Stimulated activated effector memory CD8-positive, alpha-beta T cell treated with anti-CD3 and anti-CD28 coated beads, Interleukin-12 subunit alpha, Interleukin-12 subunit beta, amount 100 ng/mL, for 72 hours (primary cell): ENCODE measurements at regions not wholly inside any gene's neighbourhood (a gene's known extent, or its start where the extent isn't known, plus 50 kb on each side); places are given as distances from the start of the nearest gene placed in this dataset.

Source experiments
- ATAC-seq: fragments of 150-1000 bp; cut with Tn5 transposase; 2 replicates; pipeline ENCODE4 v1.10.0; 2021
- DNase-seq, 2 donors: peaks; one replicate each; pipeline ENCODE4 v3.0.0; 2021 to 2022; ENCODE audit warnings: low spot score in 2 of 2
- H3K27ac Mint-ChIP-seq: one replicate; pipeline ENCODE4 v1.8.0; 2022; ENCODE audit warnings: mild to moderate bottlenecking, mixed read lengths
- H3K36me3 Mint-ChIP-seq: one replicate; pipeline ENCODE4 v1.8.0; 2022; ENCODE audit warnings: mild to moderate bottlenecking, mixed read lengths
- H3K4me1 Mint-ChIP-seq: one replicate; pipeline ENCODE4 v1.8.0; 2022; ENCODE audit warnings: mixed read lengths
- H3K4me3 Mint-ChIP-seq: one replicate; pipeline ENCODE4 v1.8.0; 2022; ENCODE audit warnings: mild to moderate bottlenecking, mixed read lengths
- H3K9me3 Mint-ChIP-seq: one replicate; pipeline ENCODE4 v1.8.0; 2022; ENCODE audit warnings: mixed read lengths

DNA sequence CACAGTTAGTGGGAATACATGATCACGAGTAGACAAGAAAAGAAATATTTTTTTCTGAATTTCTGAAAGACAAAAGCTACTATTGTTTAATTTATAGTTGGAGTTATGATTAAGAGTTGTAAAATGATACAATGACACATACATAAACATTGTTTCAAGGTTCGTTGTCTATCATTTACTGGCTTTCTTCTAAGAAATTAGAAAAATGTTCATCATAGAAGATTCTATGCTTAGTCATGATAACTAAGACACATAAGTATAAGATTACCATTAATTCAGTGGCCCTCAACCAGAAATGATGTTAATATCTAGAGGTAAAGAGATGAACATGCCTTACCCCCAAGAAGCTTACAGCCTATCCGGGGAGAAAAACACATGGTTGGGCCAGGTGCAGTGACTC lies 1832.8 kb upstream of the PRR20A start:
- H3K4me3 Mint-ChIP-seq = no peak overlapping the region
- no peak for ATAC-seq
- H3K9me3 Mint-ChIP-seq = peaks cover 13% of the 10 kb centered on the region
- H3K27ac Mint-ChIP-seq = no peak overlapping the region
- H3K36me3 Mint-ChIP-seq = no peaks in the 10 kb centered on the region
- DNase-seq = no peak
- H3K4me1 Mint-ChIP-seq = no peaks in the 10 kb centered on the region

DNA sequence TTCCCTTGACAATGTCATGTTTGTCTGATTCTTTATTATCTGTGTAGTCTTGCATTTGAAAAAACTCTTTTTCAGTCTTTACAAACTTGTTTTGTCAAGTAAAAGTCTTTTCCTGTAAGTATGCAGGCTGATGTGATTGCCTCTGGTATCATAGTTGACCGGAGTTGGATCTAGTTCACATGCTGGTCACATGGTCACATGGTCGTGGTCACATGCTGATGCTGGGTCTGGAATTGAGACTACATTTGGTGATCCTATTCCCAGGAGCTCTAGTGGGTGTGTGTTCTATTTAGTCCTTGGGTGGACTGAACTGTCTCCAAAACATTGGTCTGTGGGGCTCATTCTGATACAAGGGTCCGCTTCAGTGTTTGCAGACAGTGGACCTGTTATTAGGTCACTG lies 1798.8 kb upstream of the PRR20A start:
- Mint-ChIP-seq H3K27ac (no peak overlapping the region), H3K9me3 (peaks cover 27% of the 10 kb centered on the region), H3K36me3 (no peaks in the 10 kb centered on the region), H3K4me3 (no peak overlapping the region), H3K4me1 (no peaks in the 10 kb centered on the region)
- ATAC-seq = no peak
- no peak for DNase-seq

DNA sequence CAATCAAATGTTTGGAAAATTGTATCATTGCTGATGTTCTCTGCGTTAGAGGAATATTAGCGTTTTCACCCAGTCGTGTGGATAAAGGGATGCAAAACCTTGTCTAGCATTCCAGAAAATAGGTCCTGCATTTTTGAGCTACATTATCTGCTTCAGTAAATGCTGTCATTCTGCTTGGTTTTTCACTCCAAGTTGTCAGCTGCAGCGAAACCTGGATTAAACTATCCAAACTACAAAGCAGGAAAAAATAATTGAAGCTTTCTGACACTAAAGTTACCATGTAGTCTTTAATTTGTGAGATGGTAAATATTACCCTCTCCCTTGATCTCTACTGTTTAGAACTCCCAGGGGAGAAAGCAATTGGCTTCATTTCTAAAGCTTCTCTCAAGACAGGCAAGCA lies 1795.5 kb upstream of the PRR20A start:
- DNase-seq (no peak), ATAC-seq (no peak)
- Mint-ChIP-seq H3K27ac (no peak overlapping the region), H3K36me3 (no peaks in the 10 kb centered on the region), H3K4me1 (no peaks in the 10 kb centered on the region), H3K4me3 (no peak overlapping the region), H3K9me3 (peaks cover 19% of the 10 kb centered on the region)

DNA sequence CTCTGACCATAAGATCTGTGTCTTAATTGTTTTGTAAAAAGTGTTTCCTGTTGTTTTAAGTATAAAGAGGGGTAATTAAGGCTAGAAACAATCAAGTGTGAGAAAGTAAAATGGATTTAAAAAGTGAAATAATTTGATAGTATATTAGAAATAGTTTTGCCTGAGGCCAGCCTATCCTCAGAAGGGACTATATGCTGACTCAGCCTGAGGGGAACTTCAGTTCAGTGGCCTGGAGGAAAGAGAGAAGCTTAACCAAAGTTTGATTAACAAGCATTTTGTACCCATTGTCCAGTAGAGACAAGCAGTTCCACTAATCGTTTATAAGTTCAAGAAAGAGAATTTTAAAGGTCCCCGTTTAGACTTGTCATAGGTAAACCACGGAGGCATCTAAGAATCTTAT lies 1793.2 kb upstream of the PRR20A start:
- Mint-ChIP-seq H3K9me3 (peaks cover 3% of the 10 kb centered on the region), H3K4me1 (no peaks in the 10 kb centered on the region), H3K36me3 (no peaks in the 10 kb centered on the region), H3K27ac (no peak overlapping the region), H3K4me3 (no peak overlapping the region)
- DNase-seq = no peak
- no peak for ATAC-seq

DNA sequence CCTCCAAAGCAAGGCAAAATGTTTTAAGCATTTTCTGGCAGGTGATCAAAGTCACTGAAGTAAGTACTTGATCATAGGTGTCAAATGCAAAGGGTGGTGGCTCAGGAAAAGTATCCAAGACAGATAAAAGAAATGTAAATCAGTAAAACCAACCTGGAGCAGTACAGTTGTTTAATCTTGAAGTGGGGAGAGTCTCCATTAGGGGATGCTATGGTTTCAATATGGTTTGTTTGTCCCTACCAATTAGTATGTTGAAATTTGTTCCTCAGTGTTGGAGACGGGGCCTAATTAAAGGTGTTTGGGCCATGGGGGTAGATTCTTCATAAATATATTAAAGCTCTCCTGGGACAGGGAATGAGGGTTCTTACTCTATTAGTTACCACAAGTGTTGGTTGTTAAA lies 1781.7 kb upstream of the PRR20A start:
- ATAC-seq = no peak
- DNase-seq = no peak
- no peak overlapping the region for H3K4me3 Mint-ChIP-seq
- no peaks in the 10 kb centered on the region for H3K4me1 Mint-ChIP-seq
- H3K36me3 Mint-ChIP-seq = no peaks in the 10 kb centered on the region
- H3K27ac Mint-ChIP-seq = no peak overlapping the region
- H3K9me3 Mint-ChIP-seq = peaks cover 7% of the 10 kb centered on the region

DNA sequence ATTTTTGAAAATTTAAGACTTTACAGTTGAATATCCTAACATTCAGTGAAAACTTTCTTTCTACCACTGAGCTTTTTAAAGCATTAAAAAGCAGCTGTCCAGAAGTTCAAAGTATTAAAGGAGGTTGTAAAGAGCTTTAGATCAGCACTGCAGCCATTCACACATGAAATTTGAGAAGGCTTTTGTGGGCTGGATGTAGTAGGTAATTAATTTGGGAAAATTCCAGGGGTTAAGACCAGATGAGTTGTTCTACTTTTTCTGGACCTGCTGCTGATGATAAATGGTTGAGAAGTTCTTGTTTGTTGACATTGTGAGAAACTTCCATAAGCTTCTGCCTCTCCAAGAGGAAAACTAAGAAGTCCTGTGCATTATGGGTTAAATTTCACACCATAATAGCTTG lies 1779.6 kb upstream of the PRR20A start:
- Mint-ChIP-seq H3K9me3 (peaks cover 18% of the 10 kb centered on the region), H3K4me1 (no peaks in the 10 kb centered on the region), H3K36me3 (no peaks in the 10 kb centered on the region), H3K4me3 (no peak overlapping the region), H3K27ac (no peak overlapping the region)
- DNase-seq = no peak
- no peak for ATAC-seq

DNA sequence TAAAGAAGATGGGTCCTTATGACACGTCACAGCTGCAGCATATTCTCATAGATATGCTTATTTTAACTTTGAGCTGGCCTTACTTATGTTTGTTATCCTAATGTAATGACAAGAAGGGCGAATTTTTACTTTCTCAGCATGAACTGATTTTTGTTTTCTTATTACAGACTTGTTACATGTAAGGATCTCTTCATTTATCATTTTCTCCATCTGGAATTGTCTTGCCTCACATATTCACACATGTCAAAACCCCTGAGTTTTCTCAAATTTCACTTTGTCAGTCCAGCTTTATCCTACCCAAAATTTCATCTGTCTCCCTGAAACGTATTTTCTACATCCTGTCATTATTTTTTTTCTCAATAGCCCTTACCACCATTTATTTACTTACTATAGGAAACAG lies 1774.0 kb upstream of the PRR20A start:
- ATAC-seq (no peak), DNase-seq (no peak)
- H3K27ac Mint-ChIP-seq = no peak overlapping the region
- H3K9me3 Mint-ChIP-seq = peaks cover 25% of the 10 kb centered on the region
- no peaks in the 10 kb centered on the region for H3K36me3 Mint-ChIP-seq
- H3K4me3 Mint-ChIP-seq = no peak overlapping the region
- no peaks in the 10 kb centered on the region for H3K4me1 Mint-ChIP-seq

DNA sequence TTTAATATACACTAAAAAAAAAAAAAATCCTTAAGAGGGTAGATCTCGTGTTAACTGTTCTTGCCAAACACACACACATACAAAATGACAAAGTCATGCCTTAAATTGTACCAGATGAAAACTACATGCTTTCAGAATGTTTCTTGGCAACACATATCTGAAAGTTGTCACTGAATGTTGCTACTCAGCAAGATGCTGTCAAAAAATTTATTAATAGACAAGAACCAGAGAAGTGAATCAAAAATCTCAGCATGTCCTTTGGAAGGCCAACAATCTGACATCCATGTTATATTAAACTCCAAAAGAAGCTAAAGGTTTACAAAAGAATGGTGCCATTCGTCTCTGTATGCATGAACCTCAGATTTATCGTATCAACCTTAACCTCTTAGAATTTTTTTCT lies 1746.2 kb upstream of the PRR20A start:
- Mint-ChIP-seq H3K4me3 (no peak overlapping the region), H3K9me3 (peaks cover 16% of the 10 kb centered on the region), H3K27ac (no peak overlapping the region), H3K4me1 (no peaks in the 10 kb centered on the region), H3K36me3 (no peaks in the 10 kb centered on the region)
- DNase-seq (no peak), ATAC-seq (no peak)

DNA sequence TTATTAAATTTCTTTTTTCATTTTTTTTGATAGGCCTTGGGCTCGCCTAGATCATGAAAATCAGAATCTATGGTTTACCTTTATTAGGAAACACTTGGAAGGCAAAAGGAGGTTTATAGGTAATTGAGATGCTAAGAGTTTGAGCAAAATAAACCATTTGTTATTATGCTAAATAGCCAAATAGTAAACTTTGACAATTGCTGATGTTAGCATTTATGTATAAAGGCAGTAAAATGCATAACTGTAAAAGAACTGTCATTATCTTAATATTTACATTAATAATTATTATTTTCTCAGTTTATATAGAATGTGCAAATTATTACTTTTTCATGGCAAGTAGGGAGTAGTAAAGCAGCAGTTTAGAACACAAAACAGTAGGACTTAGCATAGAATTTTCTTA lies 1737.8 kb upstream of the PRR20A start:
- ATAC-seq = no peak
- DNase-seq = no peak
- Mint-ChIP-seq H3K36me3 (no peaks in the 10 kb centered on the region), H3K27ac (no peak overlapping the region), H3K4me1 (no peaks in the 10 kb centered on the region), H3K9me3 (peaks cover 20% of the 10 kb centered on the region), H3K4me3 (no peak overlapping the region)

DNA sequence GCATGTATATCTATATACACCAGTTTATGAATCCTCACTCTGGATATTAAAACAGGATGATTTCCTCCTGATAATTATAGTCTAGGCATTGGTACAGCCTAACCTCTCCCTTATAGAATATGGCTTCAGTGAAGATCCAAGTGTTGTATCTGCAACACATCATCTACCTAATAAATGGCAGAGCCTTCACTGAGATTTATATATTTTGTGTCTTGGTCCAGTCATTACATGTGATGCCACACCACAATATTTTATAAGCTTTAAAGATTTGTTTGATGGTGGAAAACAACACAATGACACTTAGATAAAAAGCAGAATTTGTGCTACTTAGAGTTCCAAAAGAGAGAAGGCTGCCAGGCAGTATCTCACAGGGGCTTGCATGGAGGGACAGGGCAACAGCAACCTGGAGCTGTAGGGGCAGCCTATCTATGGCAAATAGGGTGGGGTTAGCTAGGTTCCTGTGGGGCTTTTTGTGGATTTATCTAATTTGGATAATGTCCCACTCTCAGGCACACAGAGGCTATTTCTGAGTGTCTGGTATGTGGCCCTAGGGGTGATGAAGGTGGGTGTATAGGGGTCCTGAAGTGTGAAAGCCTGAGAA lies 1736.7 kb upstream of the PRR20A start:
- peaks cover 24% of the 10 kb centered on the region for H3K9me3 Mint-ChIP-seq
- H3K36me3 Mint-ChIP-seq = no peaks in the 10 kb centered on the region
- H3K27ac Mint-ChIP-seq = no peak overlapping the region
- no peaks in the 10 kb centered on the region for H3K4me1 Mint-ChIP-seq
- no peak overlapping the region for H3K4me3 Mint-ChIP-seq
- ATAC-seq (no peak), DNase-seq (no peak)

DNA sequence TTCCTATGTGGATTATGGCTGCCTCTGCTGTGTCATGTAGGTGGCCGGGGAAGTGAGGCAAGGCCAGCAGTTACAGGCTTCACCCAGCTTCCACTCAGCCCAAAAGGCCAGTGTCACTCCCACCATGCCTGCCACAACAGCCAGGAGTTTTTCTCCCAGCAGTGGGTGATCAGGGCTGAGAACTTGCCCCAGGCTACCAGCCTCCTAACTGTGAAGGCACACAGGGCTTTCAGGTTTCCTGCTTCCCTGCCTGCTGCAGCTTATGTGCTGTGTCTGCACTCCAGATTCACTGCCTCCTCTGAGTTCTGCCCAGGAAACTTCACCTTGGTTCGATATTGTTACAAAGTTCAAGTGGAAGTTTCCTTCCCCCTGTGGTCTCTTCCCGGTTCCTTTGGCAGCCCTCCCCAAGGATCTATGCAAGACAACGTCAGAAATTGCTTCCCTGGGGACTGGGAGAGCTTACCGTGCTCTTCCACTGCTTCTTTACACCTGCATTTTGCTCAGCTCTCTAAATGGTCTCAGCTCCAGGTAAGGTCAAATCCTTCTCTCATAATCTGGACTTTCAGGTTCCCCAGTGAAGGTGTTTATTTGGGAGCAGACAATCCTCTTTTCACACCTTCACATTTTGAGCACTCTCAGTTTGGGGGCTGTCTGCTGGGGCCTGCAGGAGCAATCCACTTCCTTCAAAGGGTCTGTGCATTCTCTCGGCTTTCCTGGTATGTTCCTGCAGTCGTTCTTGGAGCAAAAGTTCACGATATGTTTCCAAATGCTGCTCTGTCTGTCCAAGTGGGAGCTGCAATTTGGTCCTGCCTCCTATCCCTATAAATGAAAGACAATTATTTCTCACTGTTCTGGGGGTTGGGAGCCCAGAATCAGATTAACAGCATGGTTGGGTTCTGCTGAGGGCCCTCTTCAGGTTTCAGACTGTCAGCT lies 1730.1 kb upstream of the PRR20A start:
- no peaks in the 10 kb centered on the region for H3K4me1 Mint-ChIP-seq
- H3K9me3 Mint-ChIP-seq = peaks cover 17% of the 10 kb centered on the region
- H3K36me3 Mint-ChIP-seq = no peaks in the 10 kb centered on the region
- H3K27ac Mint-ChIP-seq = no peak overlapping the region
- H3K4me3 Mint-ChIP-seq = no peak overlapping the region
- no peak for ATAC-seq
- DNase-seq = no peak

DNA sequence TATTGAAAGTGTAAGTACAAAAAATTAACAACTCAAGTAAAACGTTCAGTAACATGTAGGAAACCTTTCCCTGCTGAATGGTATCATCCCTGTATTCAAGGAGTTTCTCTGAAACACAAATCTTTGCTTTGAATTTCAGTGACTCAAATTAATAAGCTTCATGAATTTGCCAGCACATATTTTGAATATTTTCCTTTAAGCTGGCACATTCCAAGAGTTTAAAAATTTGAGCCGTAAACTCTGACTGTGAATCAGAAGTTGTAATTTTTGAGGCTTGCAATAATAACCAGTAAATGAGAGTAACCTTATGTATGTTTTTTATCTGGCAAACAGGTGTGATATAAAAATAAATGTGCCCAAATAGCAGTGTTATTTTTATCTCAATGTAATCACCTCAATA lies 1722.6 kb upstream of the PRR20A start:
- DNase-seq (no peak), ATAC-seq (no peak)
- Mint-ChIP-seq H3K36me3 (no peaks in the 10 kb centered on the region), H3K4me3 (no peak overlapping the region), H3K9me3 (peaks cover 10% of the 10 kb centered on the region), H3K4me1 (no peaks in the 10 kb centered on the region), H3K27ac (no peak overlapping the region)

DNA sequence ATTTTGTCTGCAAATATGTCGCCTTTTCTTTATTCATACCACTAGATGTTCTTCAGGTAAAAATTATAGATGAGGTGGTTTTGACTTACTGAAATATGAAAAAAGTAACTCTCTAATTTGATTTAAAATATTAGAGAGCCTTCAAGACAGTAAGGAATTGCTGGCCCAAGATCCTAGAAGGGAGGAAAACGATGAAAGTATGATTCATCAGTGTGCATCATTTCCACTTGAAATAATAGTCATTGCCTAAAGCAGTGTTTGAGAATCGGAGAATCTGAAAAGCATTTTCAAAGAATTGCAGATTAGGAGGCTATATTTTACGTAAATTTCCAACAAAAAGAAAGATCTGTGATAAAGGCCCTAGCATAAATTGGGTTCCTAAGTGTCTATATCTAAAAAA lies 1707.9 kb upstream of the PRR20A start:
- Mint-ChIP-seq H3K27ac (no peak overlapping the region), H3K4me3 (no peak overlapping the region), H3K4me1 (no peaks in the 10 kb centered on the region), H3K9me3 (peaks cover 27% of the 10 kb centered on the region), H3K36me3 (no peaks in the 10 kb centered on the region)
- DNase-seq (no peak), ATAC-seq (no peak)

DNA sequence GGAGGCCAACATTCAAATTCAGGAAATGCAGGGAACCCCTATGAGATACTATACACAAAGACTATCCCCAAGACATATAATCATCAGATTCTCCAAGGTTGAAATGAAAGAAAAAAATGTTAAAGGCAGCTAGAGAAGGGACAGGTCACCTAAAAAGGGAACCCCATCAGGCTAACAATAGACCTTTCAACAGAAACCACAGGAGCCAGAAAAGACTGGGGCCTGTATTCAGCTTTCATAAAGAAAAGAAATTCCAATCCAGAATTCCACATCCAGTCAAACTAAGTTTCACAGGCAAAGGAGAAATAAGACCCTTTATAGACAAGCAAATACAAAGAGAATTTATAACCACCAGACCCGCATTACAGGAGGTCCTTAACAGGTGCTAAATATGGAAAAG lies 1703.6 kb upstream of the PRR20A start:
- Mint-ChIP-seq H3K4me1 (no peaks in the 10 kb centered on the region), H3K4me3 (no peak overlapping the region), H3K9me3 (peaks cover 26% of the 10 kb centered on the region), H3K36me3 (no peaks in the 10 kb centered on the region), H3K27ac (no peak overlapping the region)
- ATAC-seq (no peak), DNase-seq (no peak)

DNA sequence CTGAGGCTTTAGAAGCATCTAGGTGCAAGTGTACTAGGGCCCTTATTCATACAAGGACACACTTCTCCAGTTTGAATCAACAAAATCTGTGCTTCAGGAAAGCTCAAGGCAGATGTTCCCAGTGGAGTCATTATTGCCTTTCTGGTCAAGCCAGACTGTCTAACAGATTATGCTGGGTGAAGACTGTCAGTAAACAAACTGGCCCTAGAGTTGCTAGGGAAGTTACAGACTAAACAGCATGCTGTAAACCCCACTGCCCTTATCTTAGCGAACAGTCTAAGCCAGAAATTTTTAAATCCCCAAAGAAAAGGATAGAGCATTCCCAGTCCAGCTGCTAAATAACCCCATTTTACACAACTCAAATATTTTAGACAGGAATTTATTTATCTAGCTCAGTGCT lies 1701.3 kb upstream of the PRR20A start:
- Mint-ChIP-seq H3K4me1 (no peaks in the 10 kb centered on the region), H3K9me3 (peaks cover 26% of the 10 kb centered on the region), H3K4me3 (no peak overlapping the region), H3K36me3 (no peaks in the 10 kb centered on the region), H3K27ac (no peak overlapping the region)
- DNase-seq = no peak
- ATAC-seq = no peak

DNA sequence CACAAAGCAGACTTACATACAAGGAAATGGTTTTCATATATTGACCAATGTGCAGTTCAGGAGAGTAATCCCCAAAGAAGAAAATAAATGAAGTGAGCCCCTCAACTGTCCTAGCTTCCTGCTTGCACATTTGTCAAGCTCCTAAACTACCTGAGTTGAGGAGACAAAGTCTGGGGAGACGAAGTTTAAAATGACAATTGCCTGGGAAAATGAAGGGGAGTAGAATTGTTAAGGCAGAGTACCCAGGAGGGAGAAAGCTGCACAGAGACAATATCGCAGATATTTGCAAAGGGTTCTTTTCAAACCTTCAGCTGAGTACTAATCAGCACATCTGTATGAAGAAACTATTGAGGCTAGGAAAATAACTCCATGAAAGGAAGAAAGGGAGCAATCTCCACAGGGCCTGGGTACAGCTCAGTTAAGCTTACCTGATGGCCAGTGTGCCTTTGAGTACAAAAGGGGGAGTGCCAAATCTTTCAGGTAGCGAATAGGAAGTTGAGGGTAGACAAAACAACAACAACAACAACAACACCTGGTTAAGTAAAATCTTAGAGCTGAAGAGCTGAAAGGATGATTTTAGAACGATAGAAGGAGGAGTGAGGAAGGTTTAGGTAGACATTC lies 1700.1 kb upstream of the PRR20A start:
- Mint-ChIP-seq H3K4me3 (no peak overlapping the region), H3K4me1 (no peaks in the 10 kb centered on the region), H3K27ac (no peak overlapping the region), H3K36me3 (no peaks in the 10 kb centered on the region), H3K9me3 (peaks cover 20% of the 10 kb centered on the region)
- ATAC-seq (no peak), DNase-seq (no peak)
